ENCODE measurements at regions not wholly inside any gene's neighbourhood (a gene's known extent, or its start where the extent isn't known, plus 50 kb on each side); places are given as distances from the start of the nearest gene placed in this dataset.

- TF ChIP-seq CTCF (conservative IDR thresholded peaks at IDR 0.05; ENCODE audit: low read depth, low read length) (no peak), CEBPB (IDR thresholded peaks at IDR 0.05; ENCODE audit: low read depth, low read length) (no peak), POLR2A (IDR thresholded peaks at IDR 0.05; ENCODE audit: low read depth, low read length) (no peak)
Measured at GRCh38 chr14:101449114-101449513, 112.2 kb upstream of the DIO3 start.
